PC-3 (cell line): ENCODE measurements at regions not wholly inside any gene's neighbourhood (a gene's known extent, or its start where the extent isn't known, plus 50 kb on each side); places are given as distances from the start of the nearest gene placed in this dataset.

Experiments used
- ATAC-seq: fragments of 200-7000 bp; cut with Tn5 transposase; 2 replicates; pipeline ENCODE4 v1.9.1; 2020; ENCODE audit warnings: mild to moderate bottlenecking, moderate library complexity
- BruUV-seq: library from RNA; stranded (reverse); fragments of 400-500 nt; replicated peaks from 2 replicates; lab custom pipeline; 2021; lab: Mats Ljungman, UMichigan
- CTCF ChIA-PET: fragments of 300-600 bp; sonication (Branson Sonifier 250); formaldehyde crosslinking; loops from one replicate; lab custom pipeline; 2022; ENCODE audit warnings: antibody characterized with exemption; lab: Charles Lee
- POLR2A ChIA-PET: fragments of 300-600 bp; sonication (Branson Sonifier 250); formaldehyde crosslinking; loops from one replicate; lab custom pipeline; 2022; ENCODE audit warnings: antibody characterized with exemption; ENCODE audit not compliant: unreplicated experiment; lab: Charles Lee
- DNase-seq: peaks from one replicate; pipeline ENCODE4 v3.0.0-alpha.2; 2015
- H2AFZ ChIP-seq: fragments of 300-600 bp; sonication (generic); 2 replicates; pipeline ENCODE4 v1.6.0; 2016; ENCODE audit warnings: antibody characterized with exemption, low read length
- H3F3A ChIP-seq: fragments of 300-600 bp; sonication (generic); one replicate; pipeline ENCODE4 v1.6.0; 2017; ENCODE audit warnings: antibody characterized with exemption, low read length, control low read depth, mild to moderate bottlenecking; ENCODE audit not compliant: unreplicated experiment
- H3K27ac ChIP-seq: fragments of 300-600 bp; sonication (generic); 2 replicates; pipeline ENCODE4 v1.5.1; 2016; ENCODE audit warnings: mild to moderate bottlenecking, low read length
- H3K27me3 ChIP-seq: fragments of 300-600 bp; sonication (generic); 2 replicates; pipeline ENCODE4 v1.6.1; 2016; ENCODE audit warnings: low read length, mixed read lengths
- H3K36me3 ChIP-seq: fragments of 300-600 bp; sonication (generic); 2 replicates; pipeline ENCODE4 v1.6.1; 2016; ENCODE audit warnings: low read depth, mixed run types, low read length, mixed read lengths
- H3K4me1 ChIP-seq: fragments of 300-600 bp; sonication (generic); 2 replicates; pipeline ENCODE4 v1.5.1; 2016; ENCODE audit warnings: low read length; ENCODE audit not compliant: insufficient read depth
- H3K4me2 ChIP-seq: fragments of 300-600 bp; sonication (generic); 2 replicates; pipeline ENCODE4 v1.6.0; 2016; ENCODE audit warnings: low read length
- H3K4me3 ChIP-seq: fragments of 300-600 bp; sonication (generic); 2 replicates; pipeline ENCODE4 v1.5.1; 2016; ENCODE audit warnings: mild to moderate bottlenecking, low read length, mixed read lengths
- H3K79me2 ChIP-seq: fragments of 300-600 bp; sonication (generic); 2 replicates; pipeline ENCODE4 v1.6.1; 2017; ENCODE audit warnings: low read length, mixed read lengths
- H3K9ac ChIP-seq: fragments of 300-600 bp; sonication (generic); 2 replicates; pipeline ENCODE4 v1.6.0; 2016; ENCODE audit warnings: mild to moderate bottlenecking, low read length
- H3K9me2 ChIP-seq: fragments of 300-600 bp; sonication (generic); replicated peaks from 2 replicates; pipeline ENCODE4 v1.6.1; 2016; ENCODE audit warnings: mixed run types, low read length, mixed read lengths
- H3K9me3 ChIP-seq: fragments of 300-600 bp; sonication (generic); 2 replicates; pipeline ENCODE4 v1.6.1; 2016; ENCODE audit warnings: low read length, mixed read lengths
- H4K20me1 ChIP-seq: fragments of 300-600 bp; sonication (generic); 2 replicates; pipeline ENCODE4 v1.6.1; 2016; ENCODE audit warnings: low read length, mixed read lengths
- EZH2 ChIP-seq: fragments of 300-600 bp; sonication (generic); IDR thresholded peaks from one replicate; pipeline ENCODE4 v1.6.1; 2017; ENCODE audit warnings: antibody characterized with exemption, mild to moderate bottlenecking, low read length; ENCODE audit not compliant: unreplicated experiment
- EZH2phosphoT487 ChIP-seq: fragments of 300-600 bp; sonication (generic); IDR thresholded peaks from 2 replicates; pipeline ENCODE4 v1.6.1; 2018; ENCODE audit warnings: mild to moderate bottlenecking, antibody characterized with exemption, low read length, borderline replicate concordance
- intact Hi-C: fragments of 100-400 bp; cut with micrococcal nuclease; formaldehyde crosslinking; loops from 2 replicates; pipeline ENCODE4 v1.9.0; 2023
- TF ChIP-seq, protein P1 (sequence below): fragments of 300-600 bp; sonication (generic); conservative IDR thresholded peaks from 2 replicates; pipeline ENCODE4 v1.5.1; 2017; ENCODE audit warnings: antibody characterized with exemption, low read depth, mild to moderate bottlenecking, low read length

DNA sequence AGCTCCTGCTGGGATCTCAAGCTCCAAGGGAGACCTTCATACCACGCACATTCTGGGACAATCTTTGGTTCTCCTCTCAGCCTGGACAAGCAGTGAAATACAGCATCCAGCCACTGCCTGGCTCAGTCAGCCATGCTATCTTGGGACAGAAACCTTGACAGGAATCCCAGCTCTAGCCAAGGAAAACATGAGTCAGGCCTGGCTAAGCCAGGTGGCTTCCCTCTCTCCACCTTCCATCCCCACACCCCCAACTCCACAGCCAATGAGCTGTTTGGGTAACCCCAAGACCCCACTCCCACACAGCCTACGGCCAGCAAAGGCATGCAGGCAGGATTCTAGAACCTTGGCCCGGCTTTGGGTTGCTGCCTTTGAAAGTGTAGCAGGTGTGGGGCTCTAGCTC is 64.9 kb downstream of the MCFD2 start:
- intact Hi-C loops: no loop called here
- no TSS peak for BruUV-seq
- ATAC-seq: peak; percentile 47
- TF ChIP-seq EZH2phosphoT487 (no peak), EZH2 (no peak)
- TF ChIP-seq, protein P1, sequence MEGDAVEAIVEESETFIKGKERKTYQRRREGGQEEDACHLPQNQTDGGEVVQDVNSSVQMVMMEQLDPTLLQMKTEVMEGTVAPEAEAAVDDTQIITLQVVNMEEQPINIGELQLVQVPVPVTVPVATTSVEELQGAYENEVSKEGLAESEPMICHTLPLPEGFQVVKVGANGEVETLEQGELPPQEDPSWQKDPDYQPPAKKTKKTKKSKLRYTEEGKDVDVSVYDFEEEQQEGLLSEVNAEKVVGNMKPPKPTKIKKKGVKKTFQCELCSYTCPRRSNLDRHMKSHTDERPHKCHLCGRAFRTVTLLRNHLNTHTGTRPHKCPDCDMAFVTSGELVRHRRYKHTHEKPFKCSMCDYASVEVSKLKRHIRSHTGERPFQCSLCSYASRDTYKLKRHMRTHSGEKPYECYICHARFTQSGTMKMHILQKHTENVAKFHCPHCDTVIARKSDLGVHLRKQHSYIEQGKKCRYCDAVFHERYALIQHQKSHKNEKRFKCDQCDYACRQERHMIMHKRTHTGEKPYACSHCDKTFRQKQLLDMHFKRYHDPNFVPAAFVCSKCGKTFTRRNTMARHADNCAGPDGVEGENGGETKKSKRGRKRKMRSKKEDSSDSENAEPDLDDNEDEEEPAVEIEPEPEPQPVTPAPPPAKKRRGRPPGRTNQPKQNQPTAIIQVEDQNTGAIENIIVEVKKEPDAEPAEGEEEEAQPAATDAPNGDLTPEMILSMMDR: no peak
- H3K4me2 ChIP-seq: peak overlapping the region; percentile 72
- peak overlapping the region; percentile 17; the same call in 1 of the 2 replicates for H3K4me3 ChIP-seq
- peaks cover 81% of the 10 kb centered on the region for H3K4me1 ChIP-seq
- H4K20me1 ChIP-seq: no peaks in the 10 kb centered on the region
- H3F3A ChIP-seq: peaks cover 8% of the 10 kb centered on the region
- no peaks in the 10 kb centered on the region for H3K27me3 ChIP-seq
- no peaks in the 10 kb centered on the region for H3K9me2 ChIP-seq
- H2AFZ ChIP-seq: 0 out of 2 replicates have a peak overlapping the region, but pooled peaks have one; percentile 3
- no peaks in the 10 kb centered on the region for H3K79me2 ChIP-seq
- CTCF ChIA-PET: interaction anchor here (1.7 kb wide), 1 partner anchor 26 kb away, joined by 11 read pairs; no protein-coding TSS in a partner anchor
- H3K9ac ChIP-seq: peak overlapping the region; percentile 62
- peak overlapping the region; percentile 93 for H3K27ac ChIP-seq
- no peaks in the 10 kb centered on the region for H3K36me3 ChIP-seq
- POLR2A ChIA-PET: interaction anchor here (0.5 to 0.6 kb wide), 2 partner anchors 14 to 105 kb away, joined by 3 to 5 read pairs; no protein-coding TSS in a partner anchor
- no peaks in the 10 kb centered on the region for H3K9me3 ChIP-seq
- DNase-seq: peak; percentile 93

DNA sequence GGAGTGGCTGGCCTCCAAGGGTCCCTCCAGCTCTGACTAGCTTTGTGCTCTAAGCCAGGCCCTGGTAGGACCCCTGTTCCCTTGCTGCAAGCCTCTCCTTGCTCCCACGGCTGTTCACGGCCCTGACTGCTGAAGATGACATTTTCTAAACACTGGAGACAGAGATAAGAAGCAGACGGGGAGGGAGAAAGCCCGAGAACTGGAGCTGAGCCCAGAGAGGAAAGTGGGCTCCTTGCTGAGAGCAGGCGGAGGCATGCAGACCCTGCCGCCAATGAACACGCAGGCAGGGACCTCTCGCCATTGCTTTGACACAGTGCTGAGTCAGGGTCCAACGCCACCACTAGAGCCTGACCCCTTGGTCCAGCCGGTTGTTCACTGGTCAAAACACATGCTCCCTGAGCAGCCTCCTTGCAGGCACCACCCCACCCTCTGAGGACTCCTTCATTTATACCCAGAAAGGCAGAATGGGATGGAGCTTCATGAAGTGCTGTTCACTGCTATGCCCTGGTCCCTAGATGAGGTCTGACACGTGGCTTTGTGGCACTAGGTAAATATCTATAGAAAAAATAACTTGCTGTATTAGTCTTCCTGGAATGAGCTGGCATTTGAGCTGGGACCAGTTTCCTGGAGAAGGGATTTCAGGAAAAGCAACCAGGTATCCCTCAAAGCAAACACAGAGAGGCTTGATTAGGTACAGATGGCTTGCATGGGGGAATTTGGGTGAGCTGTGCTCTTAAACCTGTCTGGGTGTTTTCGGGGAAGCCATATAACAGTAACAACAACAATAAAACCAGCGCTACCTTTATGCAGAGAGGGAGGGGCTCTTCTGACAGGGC is 65.7 kb downstream of the MCFD2 start:
- Histone ChIP-seq H3K27me3 (no peaks in the 10 kb centered on the region), H3K79me2 (no peaks in the 10 kb centered on the region), H3K4me1 (peaks cover 74% of the 10 kb centered on the region), H3K36me3 (no peaks in the 10 kb centered on the region), H3K9ac (peak overlapping the region; percentile 62), H3K9me2 (no peaks in the 10 kb centered on the region), H3K4me3 (peak overlapping the region; percentile 17; the same call in 1 of the 2 replicates), H2AFZ (peak overlapping the region; percentile 20; the same call in 1 of the 2 replicates), H3K27ac (peak overlapping the region; percentile 93), H4K20me1 (no peaks in the 10 kb centered on the region), H3F3A (peaks cover 5% of the 10 kb centered on the region), H3K4me2 (peak overlapping the region; percentile 72), H3K9me3 (no peaks in the 10 kb centered on the region)
- CTCF ChIA-PET: interaction anchor here (1.7 kb wide), 1 partner anchor 27 kb away, joined by 11 read pairs; no protein-coding TSS in a partner anchor
- no TSS peak for BruUV-seq
- TF ChIP-seq, protein P1: no peak
- TF ChIP-seq EZH2phosphoT487 (peak; percentile 47; the same call in 1 of the 2 replicates), EZH2 (no peak)
- peak; percentile 60 for ATAC-seq
- DNase-seq: peak; percentile 92
- POLR2A ChIA-PET: interaction anchor here (0.6 kb wide), 1 partner anchor 13 kb away, joined by 5 read pairs; no protein-coding TSS in a partner anchor
- intact Hi-C loops: no loop called here
